ENCODE measurements at regions not wholly inside any gene's neighbourhood (a gene's known extent, or its start where the extent isn't known, plus 50 kb on each side); places are given as distances from the start of the nearest gene placed in this dataset.

- Histone ChIP-seq H3K27me3 (ENCODE audit: insufficient read depth, low read length) (no peaks in the 10 kb centered on the region), H2BK12ac (ENCODE audit: insufficient read length, low read depth, low read length) (no peak overlapping the region), H2AK5ac (ENCODE audit: insufficient read length, low read length) (no peak overlapping the region), H3K4me1 (ENCODE audit: insufficient read depth, low read length) (no peaks in the 10 kb centered on the region), H3K9me3 (ENCODE audit: control insufficient read depth, low read depth, low read length) (no peaks in the 10 kb centered on the region), H2BK120ac (ENCODE audit: low read depth, low read length, poor library complexity, severe bottlenecking) (no peak overlapping the region), H3T11ph (ENCODE audit: low read length) (no peak overlapping the region), H4K8ac (replicated peaks; ENCODE audit: insufficient read length, low read depth, low read length) (no peak overlapping the region), H2BK15ac (ENCODE audit: low read depth, low read length) (no peak overlapping the region), H3K23ac (ENCODE audit: insufficient read length, low read depth, low read length) (no peak overlapping the region), H3K79me1 (ENCODE audit: insufficient read depth, low read depth, low read length, poor library complexity, severe bottlenecking) (no peaks in the 10 kb centered on the region), H3K14ac (ENCODE audit: insufficient read depth, low read length) (no peak overlapping the region), H4K91ac (ENCODE audit: insufficient read length, low read depth, low read length) (no peak overlapping the region), H4K5ac (ENCODE audit: insufficient read length, low read depth, low read length) (no peak overlapping the region), H3K4ac (ENCODE audit: low read depth, low read length) (no peak overlapping the region), H2BK20ac (ENCODE audit: low read depth, low read length, poor library complexity, severe bottlenecking) (no peak overlapping the region), H3K4me2 (ENCODE audit: insufficient read depth, insufficient read length, low read length) (no peak overlapping the region), H3K9ac (ENCODE audit: extremely low read depth, insufficient read length, low read length) (no peak overlapping the region), H2AFZ (ENCODE audit: low read length) (no peak overlapping the region), H3K56ac (ENCODE audit: insufficient read length, low read depth, low read length) (no peak overlapping the region), H3K18ac (ENCODE audit: insufficient read length, low read depth, low read length) (no peak overlapping the region), H3K79me2 (ENCODE audit: insufficient read depth, low read length) (no peaks in the 10 kb centered on the region), H2BK5ac (ENCODE audit: insufficient read length, low read length) (no peak overlapping the region), H3K23me2 (ENCODE audit: insufficient read length, low read depth, low read length, poor library complexity, severe bottlenecking) (no peaks in the 10 kb centered on the region), H3K27ac (ENCODE audit: insufficient read length, low read depth, low read length) (no peak overlapping the region), H4K20me1 (ENCODE audit: control insufficient read depth, insufficient read depth, insufficient read length) (no peaks in the 10 kb centered on the region)
- Mint-ChIP-seq H3K4me3 (no peak overlapping the region), H3K27me3 (ENCODE audit: low read depth) (no peaks in the 10 kb centered on the region), H3K27ac (no peak overlapping the region), H3K4me1 (peaks cover 4 to 20% of the 10 kb centered on the region in 2 experiments), H3K9me3 (no peaks in the 10 kb centered on the region; a peak in 1 of 5 replicates), H3K36me3 (ENCODE audit: insufficient read depth in 1 of 3, low read depth in 3 of 3) (0 out of 7 replicates have a peak, but pooled peaks cover 0 to 2% (median 0%) of the 10 kb centered on the region in 3 experiments)
- no peak for TF ChIP-seq CTCF (conservative IDR thresholded peaks at IDR 0.05)
- WGBS (ENCODE audit: extremely low coverage, insufficient read length, low lambda C conversion rate) = no CpG with 5 or more reads among the region's 1 CpG
- DNase-seq = no peak
Measured at GRCh38 chr10:4132216-4132556, 347.2 kb upstream of the KLF6 start.
